ENCODE measurements at regions not wholly inside any gene's neighbourhood (a gene's known extent, or its start where the extent isn't known, plus 50 kb on each side); places are given as distances from the start of the nearest gene placed in this dataset.
A peak's percentile ranks its signal among the peaks of the same experiment; 100 is the strongest.

- TF ChIP-seq SRF (IDR thresholded peaks at IDR 0.05; ENCODE audit: low read depth, low read length) (no peak), BRCA1 (CRISPR knock-in tag; IDR thresholded peaks at IDR 0.05) (0 out of 2 replicates have a peak, but pooled peaks have one; percentile 18), ZNF430 (CRISPR knock-in tag; IDR thresholded peaks at IDR 0.05) (no peak), MYNN (CRISPR knock-in tag; IDR thresholded peaks at IDR 0.05; ENCODE audit: low read depth) (no peak), ZNF547 (CRISPR knock-in tag; IDR thresholded peaks at IDR 0.05) (no peak), ZNF709 (CRISPR knock-in tag; IDR thresholded peaks at IDR 0.05) (no peak; the same call in 1 of the 2 replicates), ZNF768 (CRISPR knock-in tag; IDR thresholded peaks at IDR 0.05) (peak; percentile 66; the same call in 1 of the 2 replicates), ZNF850 (CRISPR knock-in tag; conservative IDR thresholded peaks at IDR 0.05) (no peak), SUZ12 (IDR thresholded peaks at IDR 0.05; ENCODE audit: low read depth, low read length) (no peak), SMAD9 (CRISPR knock-in tag; IDR thresholded peaks at IDR 0.05) (no peak), SETDB1 (CRISPR knock-in tag; IDR thresholded peaks at IDR 0.05; ENCODE audit: borderline replicate concordance) (0 out of 2 replicates have a peak, but pooled peaks have one; percentile 73), AHR (CRISPR knock-in tag; IDR thresholded peaks at IDR 0.05) (no peak), RFX1 (IDR thresholded peaks at IDR 0.05) (no peak), NCOR1 (IDR thresholded peaks at IDR 0.05; ENCODE audit: borderline replicate concordance, low read length) (peak; percentile 59; the same call in 1 of the 2 replicates), POLR2AphosphoS5 (IDR thresholded peaks at IDR 0.05; ENCODE audit: low read depth, low read length) (no peak), RFX3 (CRISPR knock-in tag; IDR thresholded peaks at IDR 0.05) (no peak), ZNF766 (CRISPR knock-in tag; IDR thresholded peaks at IDR 0.05; ENCODE audit: borderline replicate concordance) (peak; percentile 71; the same call in 1 of the 2 replicates), ZNF274 (CRISPR knock-in tag; IDR thresholded peaks at IDR 0.05) (0 out of 2 replicates have a peak, but pooled peaks have one; percentile 52), MED1 (CRISPR knock-in tag; IDR thresholded peaks at IDR 0.05) (peak; percentile 69)
- TF ChIP-seq, protein P1, sequence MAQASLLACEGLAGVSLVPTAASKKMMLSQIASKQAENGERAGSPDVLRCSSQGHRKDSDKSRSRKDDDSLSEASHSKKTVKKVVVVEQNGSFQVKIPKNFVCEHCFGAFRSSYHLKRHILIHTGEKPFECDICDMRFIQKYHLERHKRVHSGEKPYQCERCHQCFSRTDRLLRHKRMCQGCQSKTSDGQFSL (CRISPR knock-in tag; IDR thresholded peaks at IDR 0.05): no peak
- TF ChIP-seq, protein P2, sequence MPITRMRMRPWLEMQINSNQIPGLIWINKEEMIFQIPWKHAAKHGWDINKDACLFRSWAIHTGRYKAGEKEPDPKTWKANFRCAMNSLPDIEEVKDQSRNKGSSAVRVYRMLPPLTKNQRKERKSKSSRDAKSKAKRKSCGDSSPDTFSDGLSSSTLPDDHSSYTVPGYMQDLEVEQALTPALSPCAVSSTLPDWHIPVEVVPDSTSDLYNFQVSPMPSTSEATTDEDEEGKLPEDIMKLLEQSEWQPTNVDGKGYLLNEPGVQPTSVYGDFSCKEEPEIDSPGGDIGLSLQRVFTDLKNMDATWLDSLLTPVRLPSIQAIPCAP (CRISPR knock-in tag; IDR thresholded peaks at IDR 0.05; ENCODE audit: low read depth): no peak
- TF ChIP-seq, protein P3, sequence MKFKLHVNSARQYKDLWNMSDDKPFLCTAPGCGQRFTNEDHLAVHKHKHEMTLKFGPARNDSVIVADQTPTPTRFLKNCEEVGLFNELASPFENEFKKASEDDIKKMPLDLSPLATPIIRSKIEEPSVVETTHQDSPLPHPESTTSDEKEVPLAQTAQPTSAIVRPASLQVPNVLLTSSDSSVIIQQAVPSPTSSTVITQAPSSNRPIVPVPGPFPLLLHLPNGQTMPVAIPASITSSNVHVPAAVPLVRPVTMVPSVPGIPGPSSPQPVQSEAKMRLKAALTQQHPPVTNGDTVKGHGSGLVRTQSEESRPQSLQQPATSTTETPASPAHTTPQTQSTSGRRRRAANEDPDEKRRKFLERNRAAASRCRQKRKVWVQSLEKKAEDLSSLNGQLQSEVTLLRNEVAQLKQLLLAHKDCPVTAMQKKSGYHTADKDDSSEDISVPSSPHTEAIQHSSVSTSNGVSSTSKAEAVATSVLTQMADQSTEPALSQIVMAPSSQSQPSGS (CRISPR knock-in tag; IDR thresholded peaks at IDR 0.05): no peak; the same call in 1 of the 2 replicates
- TF ChIP-seq, protein P4, sequence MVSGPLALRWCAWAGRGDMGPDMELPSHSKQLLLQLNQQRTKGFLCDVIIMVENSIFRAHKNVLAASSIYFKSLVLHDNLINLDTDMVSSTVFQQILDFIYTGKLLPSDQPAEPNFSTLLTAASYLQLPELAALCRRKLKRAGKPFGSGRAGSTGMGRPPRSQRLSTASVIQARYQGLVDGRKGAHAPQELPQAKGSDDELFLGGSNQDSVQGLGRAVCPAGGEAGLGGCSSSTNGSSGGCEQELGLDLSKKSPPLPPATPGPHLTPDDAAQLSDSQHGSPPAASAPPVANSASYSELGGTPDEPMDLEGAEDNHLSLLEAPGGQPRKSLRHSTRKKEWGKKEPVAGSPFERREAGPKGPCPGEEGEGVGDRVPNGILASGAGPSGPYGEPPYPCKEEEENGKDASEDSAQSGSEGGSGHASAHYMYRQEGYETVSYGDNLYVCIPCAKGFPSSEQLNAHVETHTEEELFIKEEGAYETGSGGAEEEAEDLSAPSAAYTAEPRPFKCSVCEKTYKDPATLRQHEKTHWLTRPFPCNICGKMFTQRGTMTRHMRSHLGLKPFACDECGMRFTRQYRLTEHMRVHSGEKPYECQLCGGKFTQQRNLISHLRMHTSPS (CRISPR knock-in tag; IDR thresholded peaks at IDR 0.05; ENCODE audit: low read depth): peak; percentile 94
- TF ChIP-seq, protein P5, sequence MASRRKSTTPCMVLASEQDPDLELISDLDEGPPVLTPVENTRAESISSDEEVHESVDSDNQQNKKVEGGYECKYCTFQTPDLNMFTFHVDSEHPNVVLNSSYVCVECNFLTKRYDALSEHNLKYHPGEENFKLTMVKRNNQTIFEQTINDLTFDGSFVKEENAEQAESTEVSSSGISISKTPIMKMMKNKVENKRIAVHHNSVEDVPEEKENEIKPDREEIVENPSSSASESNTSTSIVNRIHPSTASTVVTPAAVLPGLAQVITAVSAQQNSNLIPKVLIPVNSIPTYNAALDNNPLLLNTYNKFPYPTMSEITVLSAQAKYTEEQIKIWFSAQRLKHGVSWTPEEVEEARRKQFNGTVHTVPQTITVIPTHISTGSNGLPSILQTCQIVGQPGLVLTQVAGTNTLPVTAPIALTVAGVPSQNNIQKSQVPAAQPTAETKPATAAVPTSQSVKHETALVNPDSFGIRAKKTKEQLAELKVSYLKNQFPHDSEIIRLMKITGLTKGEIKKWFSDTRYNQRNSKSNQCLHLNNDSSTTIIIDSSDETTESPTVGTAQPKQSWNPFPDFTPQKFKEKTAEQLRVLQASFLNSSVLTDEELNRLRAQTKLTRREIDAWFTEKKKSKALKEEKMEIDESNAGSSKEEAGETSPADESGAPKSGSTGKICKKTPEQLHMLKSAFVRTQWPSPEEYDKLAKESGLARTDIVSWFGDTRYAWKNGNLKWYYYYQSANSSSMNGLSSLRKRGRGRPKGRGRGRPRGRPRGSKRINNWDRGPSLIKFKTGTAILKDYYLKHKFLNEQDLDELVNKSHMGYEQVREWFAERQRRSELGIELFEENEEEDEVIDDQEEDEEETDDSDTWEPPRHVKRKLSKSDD (CRISPR knock-in tag; IDR thresholded peaks at IDR 0.05; ENCODE audit: low read depth): 0 out of 2 replicates have a peak, but pooled peaks have one; percentile 50
Measured at GRCh38 chr2:64784168-64785061, 130.7 kb upstream of the SERTAD2 start (continued).

All from HepG2 (cell line).